HepG2 (cell line): ENCODE measurements at regions not wholly inside any gene's neighbourhood (a gene's known extent, or its start where the extent isn't known, plus 50 kb on each side); places are given as distances from the start of the nearest gene placed in this dataset.

Source experiments
- AKAP8 ChIP-seq: sonication (generic); formaldehyde crosslinking; IDR thresholded peaks from 2 replicates; pipeline ENCODE4 v1.5.1; 2020; ENCODE audit warnings: mild to moderate bottlenecking, missing genetic modification reagents
- ATF4 ChIP-seq, 2 experiments: fragments of 450-650 bp in 1 of 2; sonication (generic) in 1 of 2; formaldehyde crosslinking; IDR thresholded peaks; 2 replicates each; pipeline versions ENCODE4 v1.5.0 to v1.8.0; 2020 to 2022; ENCODE audit warnings: mild to moderate bottlenecking in 1 of 2, missing genetic modification reagents in 1 of 2
- BORCS8-MEF2B ChIP-seq: sonication (generic); formaldehyde crosslinking; IDR thresholded peaks from 2 replicates; pipeline ENCODE4 v1.8.0; 2022; ENCODE audit warnings: mild to moderate bottlenecking, missing genetic modification reagents
- CBX1 ChIP-seq: IDR thresholded peaks from one replicate; pipeline ENCODE4 v1.6.1; 2016; ENCODE audit warnings: antibody characterized with exemption, low read depth
- DBP ChIP-seq: sonication (generic); formaldehyde crosslinking; IDR thresholded peaks from 2 replicates; pipeline ENCODE4 v1.4.0; 2020; ENCODE audit warnings: missing genetic modification reagents; ENCODE audit errors: not compliant biosample characterization
- E2F2 ChIP-seq: sonication (generic); formaldehyde crosslinking; IDR thresholded peaks from 2 replicates; pipeline ENCODE4 v1.4.0; 2020; ENCODE audit warnings: missing genetic modification reagents, borderline replicate concordance
- HNF4G ChIP-seq, 2 experiments: sonication (generic) in 1 of 2; formaldehyde crosslinking in 1 of 2; IDR thresholded peaks; 2 replicates each; pipeline versions ENCODE4 v1.4.0 to v1.6.1; 2011 to 2020; ENCODE audit warnings: borderline replicate concordance in 2 of 2, low read depth in 2 of 2, mild to moderate bottlenecking in 2 of 2, low read length in 1 of 2, missing genetic modification reagents in 1 of 2, moderate library complexity in 1 of 2
- HNRNPH1 ChIP-seq: fragments of 200-400 bp; formaldehyde crosslinking; optimal IDR thresholded peaks from 2 replicates; pipeline ENCODE3; 2017; ENCODE audit warnings: mild to moderate bottlenecking, low read depth, low read length
- KLF13 ChIP-seq: sonication (generic); formaldehyde crosslinking; IDR thresholded peaks from 2 replicates; pipeline ENCODE4 v1.4.0; 2020; ENCODE audit warnings: mild to moderate bottlenecking, missing genetic modification reagents
- POLR2G ChIP-seq: fragments of 200-400 bp; formaldehyde crosslinking; IDR thresholded peaks from 2 replicates; pipeline ENCODE4 v1.6.1; 2018; ENCODE audit warnings: mild to moderate bottlenecking, low read depth, low read length, moderate library complexity
- SP140L ChIP-seq: sonication (generic); formaldehyde crosslinking; IDR thresholded peaks from 2 replicates; pipeline ENCODE4 v1.4.0; 2020; ENCODE audit warnings: missing genetic modification reagents, borderline replicate concordance
- ZMAT5 ChIP-seq: sonication (generic); formaldehyde crosslinking; IDR thresholded peaks from 2 replicates; pipeline ENCODE4 v1.5.0; 2020; ENCODE audit warnings: mild to moderate bottlenecking, low read depth, missing genetic modification reagents, borderline replicate concordance
- ZMYM4 ChIP-seq: sonication (generic); formaldehyde crosslinking; IDR thresholded peaks from 2 replicates; pipeline ENCODE4 v1.8.1; 2023; ENCODE audit warnings: mild to moderate bottlenecking, missing genetic modification reagents
- ZNF414 ChIP-seq: sonication (generic); formaldehyde crosslinking; IDR thresholded peaks from 2 replicates; pipeline ENCODE4 v1.5.0; 2020; ENCODE audit warnings: missing genetic modification reagents
- ZNF589 ChIP-seq: sonication (generic); formaldehyde crosslinking; conservative IDR thresholded peaks from 2 replicates; pipeline ENCODE4 v1.8.0; 2022; ENCODE audit warnings: mild to moderate bottlenecking, moderate library complexity, missing genetic modification reagents
- ZNF616 ChIP-seq: sonication (generic); formaldehyde crosslinking; IDR thresholded peaks from 2 replicates; pipeline ENCODE4 v1.5.0; 2020; ENCODE audit warnings: low read depth, mild to moderate bottlenecking, missing genetic modification reagents
- ZNF687 ChIP-seq: sonication (generic); formaldehyde crosslinking; IDR thresholded peaks from 2 replicates; pipeline ENCODE4 v1.5.1; 2020; ENCODE audit warnings: mild to moderate bottlenecking, missing genetic modification reagents, moderate library complexity
- ZNF737 ChIP-seq: sonication (generic); formaldehyde crosslinking; IDR thresholded peaks from 2 replicates; pipeline ENCODE4 v1.5.0; 2020; ENCODE audit warnings: missing genetic modification reagents, mild to moderate bottlenecking, borderline replicate concordance
- ZNF879 ChIP-seq: sonication (generic); formaldehyde crosslinking; IDR thresholded peaks from 2 replicates; pipeline ENCODE4 v1.8.1; 2023; ENCODE audit warnings: missing genetic modification reagents

- TF ChIP-seq ATF4 (CRISPR knock-in tag; IDR thresholded peaks at IDR 0.05) (no peak), HNRNPH1 (no peak), ZNF879 (CRISPR knock-in tag) (no peak), CBX1 (no peak), HNF4G (IDR thresholded peaks at IDR 0.05; ENCODE audit: borderline replicate concordance, low read depth, low read length) (no peak), HNF4G (CRISPR knock-in tag; IDR thresholded peaks at IDR 0.05; ENCODE audit: borderline replicate concordance, low read depth) (no peak), E2F2 (CRISPR knock-in tag) (0 out of 2 replicates have a peak, but pooled peaks have one; percentile 31), KLF13 (CRISPR knock-in tag) (no peak), ZNF616 (CRISPR knock-in tag) (no peak), ZNF687 (no peak; the same call in 1 of the 2 replicates), POLR2G (no peak), ZMYM4 (CRISPR knock-in tag) (no peak), ZMAT5 (no peak), BORCS8-MEF2B (CRISPR knock-in tag) (0 out of 2 replicates have a peak, but pooled peaks have one; percentile 31), ZNF414 (CRISPR knock-in tag) (no peak), SP140L (CRISPR knock-in tag) (no peak), ZNF589 (CRISPR knock-in tag) (no peak), AKAP8 (CRISPR knock-in tag) (no peak), ZNF737 (CRISPR knock-in tag) (no peak), DBP (CRISPR knock-in tag) (no peak)
These were observed 80.7 kb downstream of the SLC25A47 start (continued) for GRCh38 chr14:100403802-100404365.
